ENCODE measurements at regions not wholly inside any gene's neighbourhood (a gene's known extent, or its start where the extent isn't known, plus 50 kb on each side); places are given as distances from the start of the nearest gene placed in this dataset.

DNA sequence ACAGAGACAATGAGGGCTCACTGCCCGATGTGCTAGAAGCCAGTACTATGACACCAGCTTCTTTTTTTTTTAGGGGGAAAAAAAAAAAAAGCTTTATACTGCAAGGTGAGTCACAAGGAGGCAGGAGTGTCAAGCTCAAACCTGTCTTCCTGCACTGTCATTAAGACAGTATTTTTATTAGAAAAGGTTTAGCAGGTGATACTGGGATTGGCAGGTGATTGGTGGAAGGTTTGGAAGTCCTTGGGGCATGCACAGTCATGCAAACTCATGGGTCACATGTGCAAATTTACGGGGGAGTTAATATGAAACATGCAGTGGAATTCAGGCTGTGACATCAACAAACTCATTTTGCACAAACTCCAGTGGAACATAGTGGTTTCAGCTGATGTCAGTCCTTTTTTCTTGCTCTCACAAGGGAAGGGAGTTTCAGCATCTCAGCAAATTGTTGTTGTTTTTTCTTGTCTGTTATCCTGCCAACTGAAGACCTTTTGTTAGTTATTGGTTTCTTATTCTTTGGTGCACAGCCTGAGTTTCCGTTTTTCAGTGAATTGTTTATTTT, 530.6 kb downstream of the ANKRD7 start:
- Histone ChIP-seq H3K36me3 (ENCODE audit: control insufficient read depth, insufficient read depth, low read length) (no peaks in the 10 kb centered on the region), H3K4me3 (ENCODE audit: low read depth, low read length) (no peak overlapping the region), H3K27me3 (ENCODE audit: control insufficient read depth, insufficient read depth, low read length) (no peaks in the 10 kb centered on the region)
- no peak for DNase-seq (ENCODE audit: low read depth)
- TF ChIP-seq CTCF (IDR thresholded peaks at IDR 0.05; ENCODE audit: insufficient read depth, low read length, poor library complexity, severe bottlenecking): no peak

DNA sequence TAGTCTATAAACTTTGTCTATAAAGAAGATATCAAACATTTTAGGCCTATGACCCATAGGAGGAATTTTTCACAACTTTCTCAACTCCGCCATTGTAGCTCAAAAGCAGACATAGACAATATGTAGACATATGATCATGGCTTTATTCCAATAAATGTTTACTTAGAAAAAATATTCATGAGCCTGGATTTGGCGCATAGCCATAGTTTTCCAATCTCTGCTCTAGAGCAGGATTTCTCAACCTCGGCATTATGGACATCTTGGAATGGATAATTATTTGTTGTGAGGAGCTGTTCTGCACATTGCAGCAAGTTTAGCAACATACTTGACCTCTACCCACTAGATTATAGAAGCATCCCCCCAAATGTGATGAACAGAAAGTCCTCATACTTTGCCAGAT, 532.6 kb downstream of the ANKRD7 start:
- TF ChIP-seq CTCF (IDR thresholded peaks at IDR 0.05; ENCODE audit: insufficient read depth, low read length, poor library complexity, severe bottlenecking): no peak
- Histone ChIP-seq H3K27me3 (ENCODE audit: control insufficient read depth, insufficient read depth, low read length) (no peaks in the 10 kb centered on the region), H3K4me3 (ENCODE audit: low read depth, low read length) (no peak overlapping the region), H3K36me3 (ENCODE audit: control insufficient read depth, insufficient read depth, low read length) (no peaks in the 10 kb centered on the region)
- DNase-seq (ENCODE audit: low read depth): no peak

- no peaks in the 10 kb centered on the region for H3K27me3 ChIP-seq (ENCODE audit: control insufficient read depth, insufficient read depth, low read length)
- no peak overlapping the region for H3K4me3 ChIP-seq (ENCODE audit: low read depth, low read length)
- H3K36me3 ChIP-seq (ENCODE audit: control insufficient read depth, insufficient read depth, low read length): no peaks in the 10 kb centered on the region
- no peak for DNase-seq (ENCODE audit: low read depth)
- TF ChIP-seq CTCF (IDR thresholded peaks at IDR 0.05; ENCODE audit: insufficient read depth, low read length, poor library complexity, severe bottlenecking): no peak
Observed at GRCh38 chr7:118758582-118758981, 534.1 kb downstream of the ANKRD7 start.

DNA sequence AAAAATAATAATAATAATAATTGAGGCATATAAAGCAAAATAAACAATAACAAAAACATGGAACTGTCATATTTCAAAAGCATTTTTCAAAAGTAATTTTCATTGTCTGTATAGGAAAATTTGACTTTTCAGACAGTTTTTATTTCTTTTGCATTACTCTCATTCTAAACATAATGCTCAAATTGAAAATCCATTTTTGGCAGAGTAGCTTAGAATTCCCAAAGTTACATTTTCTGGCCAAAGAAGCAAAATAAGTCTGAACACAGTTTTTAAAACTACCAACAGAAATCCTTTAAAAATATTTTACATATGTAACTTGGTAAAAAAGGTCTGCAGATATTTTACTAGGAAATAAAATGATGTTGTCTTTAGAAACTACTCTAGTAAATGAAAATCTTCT, 535.4 kb downstream of the ANKRD7 start:
- Histone ChIP-seq H3K27me3 (ENCODE audit: control insufficient read depth, insufficient read depth, low read length) (no peaks in the 10 kb centered on the region), H3K36me3 (ENCODE audit: control insufficient read depth, insufficient read depth, low read length) (no peaks in the 10 kb centered on the region), H3K4me3 (ENCODE audit: low read depth, low read length) (no peak overlapping the region)
- no peak for DNase-seq (ENCODE audit: low read depth)
- TF ChIP-seq CTCF (IDR thresholded peaks at IDR 0.05; ENCODE audit: insufficient read depth, low read length, poor library complexity, severe bottlenecking): no peak

DNA sequence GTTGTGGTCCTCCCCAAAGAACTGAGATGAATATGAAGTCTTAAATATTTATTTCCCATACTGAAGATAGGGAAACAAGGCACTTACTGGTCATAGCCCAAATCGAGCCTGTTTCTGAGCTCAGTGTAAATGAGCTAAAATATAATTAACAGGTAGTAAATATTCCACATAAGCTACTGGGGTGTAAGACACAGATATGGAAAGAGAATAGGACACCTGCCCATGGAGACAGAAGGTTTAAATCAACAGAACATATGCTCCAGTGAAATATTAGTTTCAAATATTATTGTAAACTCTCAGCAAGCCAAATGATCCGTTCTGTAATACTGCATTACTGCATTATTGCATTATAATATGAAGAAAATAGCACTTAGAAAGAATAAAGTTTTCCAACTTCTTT, 537.9 kb downstream of the ANKRD7 start:
- Histone ChIP-seq H3K4me3 (ENCODE audit: low read depth, low read length) (no peak overlapping the region), H3K36me3 (ENCODE audit: control insufficient read depth, insufficient read depth, low read length) (no peaks in the 10 kb centered on the region), H3K27me3 (ENCODE audit: control insufficient read depth, insufficient read depth, low read length) (no peaks in the 10 kb centered on the region)
- no peak for DNase-seq (ENCODE audit: low read depth)
- TF ChIP-seq CTCF (IDR thresholded peaks at IDR 0.05; ENCODE audit: insufficient read depth, low read length, poor library complexity, severe bottlenecking): no peak

- Histone ChIP-seq H3K4me3 (ENCODE audit: low read depth, low read length) (no peak overlapping the region), H3K27me3 (ENCODE audit: control insufficient read depth, insufficient read depth, low read length) (no peaks in the 10 kb centered on the region), H3K36me3 (ENCODE audit: control insufficient read depth, insufficient read depth, low read length) (no peaks in the 10 kb centered on the region)
- no peak for TF ChIP-seq CTCF (IDR thresholded peaks at IDR 0.05; ENCODE audit: insufficient read depth, low read length, poor library complexity, severe bottlenecking)
- no peak for DNase-seq (ENCODE audit: low read depth)
Observed at GRCh38 chr7:118764221-118764620, 539.7 kb downstream of the ANKRD7 start.
